GM21381 (cell line): ENCODE measurements at regions not wholly inside any gene's neighbourhood (a gene's known extent, or its start where the extent isn't known, plus 50 kb on each side); places are given as distances from the start of the nearest gene placed in this dataset.
"Not testable (repeated sequence)": the region's sequence is repeated elsewhere in the genome, so short reads cannot be mapped to it uniquely, and the experiment has no call there.

Source experiments
- ATAC-seq: cut with Tn5 transposase; IDR thresholded peaks from one replicate; pipeline ENCODE4 v1.9.1; 2021; ENCODE audit warnings: mild to moderate bottlenecking, moderate library complexity; ENCODE audit not compliant: unreplicated experiment

- ATAC-seq, result no peak
These were observed 358.9 kb upstream of the PCSK5 start for GRCh38 chr9:75531588-75531987.

GRCh38 chr9:75532233-75533050, 358.0 kb upstream of the PCSK5 start:
- ATAC-seq, result no peak

GRCh38 chr9:75539523-75539922, 350.9 kb upstream of the PCSK5 start:
- no peak for ATAC-seq

GRCh38 chr9:75540185-75540584, 350.3 kb upstream of the PCSK5 start:
- no peak for ATAC-seq

- ATAC-seq, result no peak
These were observed 348.7 kb upstream of the PCSK5 start for GRCh38 chr9:75541734-75542133.

- ATAC-seq, result no peak
These were observed 345.7 kb upstream of the PCSK5 start for GRCh38 chr9:75544815-75545214.

GRCh38 chr9:75545287-75545686, 345.2 kb upstream of the PCSK5 start:
- ATAC-seq, result no peak

GRCh38 chr9:75548871-75549270, 341.6 kb upstream of the PCSK5 start:
- no peak for ATAC-seq

GRCh38 chr9:75551861-75552260, 338.6 kb upstream of the PCSK5 start:
- ATAC-seq, result no peak

GRCh38 chr9:75552941-75553340, 337.5 kb upstream of the PCSK5 start:
- ATAC-seq, result no peak

GRCh38 chr9:75566813-75567212, 323.7 kb upstream of the PCSK5 start:
- not testable (repeated sequence) for ATAC-seq

GRCh38 chr9:75570538-75570937, 319.9 kb upstream of the PCSK5 start:
- no peak for ATAC-seq

GRCh38 chr9:75574569-75574968, 315.9 kb upstream of the PCSK5 start:
- ATAC-seq, result no peak

GRCh38 chr9:75582870-75583269, 307.6 kb upstream of the PCSK5 start:
- no peak for ATAC-seq

- no peak for ATAC-seq
These were observed 301.7 kb upstream of the PCSK5 start for GRCh38 chr9:75588808-75589207.

- no peak for ATAC-seq
These were observed 301.0 kb upstream of the PCSK5 start for GRCh38 chr9:75589497-75589896.

GRCh38 chr9:75591972-75592371, 298.5 kb upstream of the PCSK5 start:
- ATAC-seq, result no peak

GRCh38 chr9:75592586-75592985, 297.9 kb upstream of the PCSK5 start:
- ATAC-seq, result no peak

- ATAC-seq, result no peak
These were observed 296.6 kb upstream of the PCSK5 start for GRCh38 chr9:75593920-75594319.

- ATAC-seq, result no peak
These were observed 291.3 kb upstream of the PCSK5 start for GRCh38 chr9:75599126-75599525.

- ATAC-seq, result no peak
These were observed 289.2 kb upstream of the PCSK5 start for GRCh38 chr9:75601280-75601679.

- ATAC-seq, result no peak
These were observed 288.4 kb upstream of the PCSK5 start for GRCh38 chr9:75602060-75602459.

- no peak for ATAC-seq
These were observed 285.8 kb upstream of the PCSK5 start for GRCh38 chr9:75604661-75605060.
